SW 1271 (cell line): ENCODE measurements at regions not wholly inside any gene's neighbourhood (a gene's known extent, or its start where the extent isn't known, plus 50 kb on each side); places are given as distances from the start of the nearest gene placed in this dataset.
"Not testable (repeated sequence)": the region's sequence is repeated elsewhere in the genome, so short reads cannot be mapped to it uniquely, and the experiment has no call there.

Experiments
- DNase-seq, 2 experiments: peaks; one replicate each; lab custom pipeline; 2025; lab: John Stamatoyannopoulos, UW

- no peak for DNase-seq
These were observed 63.0 kb downstream of the HLX start for GRCh38 chr1:220942278-220942677.

- DNase-seq: not testable (repeated sequence)
These were observed 63.7 kb downstream of the HLX start for GRCh38 chr1:220942914-220943313.

- no peak for DNase-seq
These were observed 64.2 kb downstream of the HLX start for GRCh38 chr1:220943319-220943996.

- no peak for DNase-seq
These were observed 71.3 kb downstream of the HLX start for GRCh38 chr1:220950576-220950975.

GRCh38 chr1:220952961-220953643 is 73.9 kb downstream of the HLX start:
- no peak for DNase-seq

- DNase-seq: no peak
These were observed 75.3 kb downstream of the HLX start for GRCh38 chr1:220954321-220955075.

GRCh38 chr1:220955116-220955515 is 75.9 kb downstream of the HLX start:
- no peak for DNase-seq

- no peak for DNase-seq
These were observed 77.4 kb downstream of the HLX start for GRCh38 chr1:220956501-220957232.

- DNase-seq: no peak
These were observed 78.0 kb downstream of the HLX start for GRCh38 chr1:220957233-220957605.

GRCh38 chr1:220958234-220958633 is 79.0 kb downstream of the HLX start:
- DNase-seq: no peak

GRCh38 chr1:220962031-220962751 is 82.9 kb downstream of the HLX start:
- DNase-seq: no peak

GRCh38 chr1:220966041-220966440 is 86.8 kb downstream of the HLX start:
- DNase-seq: no peak

- DNase-seq: no peak
These were observed 87.2 kb downstream of the HLX start for GRCh38 chr1:220966473-220966872.

GRCh38 chr1:220966881-220967611 is 87.8 kb downstream of the HLX start:
- DNase-seq: no peak

- DNase-seq: no peak
These were observed 88.7 kb downstream of the HLX start for GRCh38 chr1:220967911-220968310.

- DNase-seq: not testable (repeated sequence)
These were observed 90.0 kb downstream of the HLX start for GRCh38 chr1:220969281-220969680.

GRCh38 chr1:220970311-220970710 is 91.1 kb downstream of the HLX start:
- DNase-seq: no peak

- no peak for DNase-seq
These were observed 92.0 kb downstream of the HLX start for GRCh38 chr1:220971221-220971620.

- DNase-seq: no peak
These were observed 95.2 kb downstream of the HLX start for GRCh38 chr1:220974431-220974830.

- DNase-seq: no peak
These were observed 97.1 kb downstream of the HLX start for GRCh38 chr1:220976390-220976789.

- no peak for DNase-seq
These were observed 100.1 kb downstream of the HLX start for GRCh38 chr1:220979371-220979770.
